Transverse colon (tissue), 4 donors: ENCODE measurements at regions not wholly inside any gene's neighbourhood (a gene's known extent, or its start where the extent isn't known, plus 50 kb on each side); places are given as distances from the start of the nearest gene placed in this dataset.

Experiments
- DNase-seq: peaks from one replicate; pipeline ENCODE4 v3.0.0-alpha.2; 2019
- H3K27ac ChIP-seq, 4 donors: fragments of 200-600 bp; sonication (generic); 2 replicates each; pipeline ENCODE4 v1.5.1; 2016 to 2018; ENCODE audit warnings: inconsistent platforms in 4 of 4
- H3K27me3 ChIP-seq: fragments of 200-600 bp; sonication (generic); 2 replicates; pipeline ENCODE4 v1.5.1; 2017; ENCODE audit warnings: inconsistent platforms
- H3K36me3 ChIP-seq, 4 donors: fragments of 200-600 bp; sonication (generic); 2 replicates each; pipeline ENCODE4 v1.5.1; 2017 to 2019; ENCODE audit warnings: inconsistent platforms in 4 of 4
- H3K4me1 ChIP-seq, 4 donors: fragments of 200-600 bp; sonication (generic); 2 replicates each; pipeline ENCODE4 v1.5.1; 2017 to 2020; ENCODE audit warnings: inconsistent platforms in 4 of 4
- H3K4me3 ChIP-seq, 4 donors: fragments of 200-600 bp; sonication (generic); 1 replicate in 1 of 4; 2 replicates in 3 of 4; pipeline versions ENCODE4 v1.5.1 to v1.6.1; 2017 to 2019; ENCODE audit warnings: inconsistent platforms in 4 of 4
- H3K9me3 ChIP-seq, 2 donors: fragments of 200-600 bp; sonication (generic); 2 replicates each; pipeline ENCODE4 v1.5.1; 2017 to 2019; ENCODE audit warnings: inconsistent platforms in 2 of 2
- CTCF ChIP-seq, 5 experiments: fragments of 200-600 bp in 3 of 5; fragments of 450-650 bp in 2 of 5; sonication (generic) in 3 of 5; IDR thresholded peaks; 1 replicate in 2 of 5; 2 replicates in 3 of 5; pipeline ENCODE4 v1.5.1; 2016 to 2017; ENCODE audit warnings: antibody characterized with exemption in 5 of 5, inconsistent platforms in 3 of 5, mild to moderate bottlenecking in 2 of 5, moderate library complexity in 1 of 5
- EP300 ChIP-seq: sonication (generic); formaldehyde crosslinking; IDR thresholded peaks from one replicate; pipeline ENCODE4 v1.6.1; 2017; ENCODE audit warnings: antibody characterized with exemption, low read depth
- POLR2A ChIP-seq: fragments of 450-650 bp; IDR thresholded peaks from one replicate; pipeline ENCODE4 v1.6.1; 2016; ENCODE audit warnings: antibody characterized with exemption, mild to moderate bottlenecking, moderate library complexity
- POLR2AphosphoS5 ChIP-seq, 3 donors: sonication (generic); formaldehyde crosslinking; IDR thresholded peaks; one replicate each; pipeline ENCODE4 v1.6.1; 2016; ENCODE audit warnings: antibody characterized with exemption in 3 of 3
- WGBS, 2 donors: methylation state at CpG; one replicate each; pipeline ENCODE4 v1.1.5; 2018; ENCODE audit warnings: low coverage in 1 of 2; 5-methylcytosine and 5-hydroxymethylcytosine counted together
- in situ Hi-C, 4 donors: fragments of 200-750 bp; cut with MboI; loops; one replicate each; pipeline versions ENCODE4 v1.15.0 to v1.15.1; 2017; ENCODE audit warnings: low sequenced_read_pairs in 3 of 4, low pct_ligation_motif_present in 1 of 4, low pct_unique_long_range_greater_than_20kb in 1 of 4
- intact Hi-C: fragments of 100-400 bp; cut with DNase I; formaldehyde crosslinking; loops from one replicate; pipeline ENCODE4 v1.15.1; 2023; ENCODE audit warnings: low total_unique reads

GRCh38 chr10:64637939-64638338 lies 1116.7 kb downstream of the REEP3 start:
- WGBS, 2 donors = 63% methylated on average over 1 of the region's 1 CpG; no CpG with 5 or more reads in 1 of the 2 donors
- H3K36me3 ChIP-seq = no peaks in the 10 kb centered on the region
- H3K27ac ChIP-seq = no peak overlapping the region
- no peaks in the 10 kb centered on the region for H3K9me3 ChIP-seq
- intact Hi-C loops (no loop called here), in situ Hi-C loops (no loop called here)
- H3K4me3 ChIP-seq = no peak overlapping the region
- no peaks in the 10 kb centered on the region for H3K27me3 ChIP-seq
- TF ChIP-seq POLR2AphosphoS5 (IDR thresholded peaks at IDR 0.05) (no peak), CTCF (IDR thresholded peaks at IDR 0.05) (no peak), EP300 (no peak), POLR2A (no peak)
- H3K4me1 ChIP-seq = no peaks in the 10 kb centered on the region
- DNase-seq = no peak

- H3K27ac ChIP-seq = no peak overlapping the region
- DNase-seq = no peak
- H3K36me3 ChIP-seq = no peaks in the 10 kb centered on the region
- no peak overlapping the region for H3K4me3 ChIP-seq
- 36 to 60% methylated on average over 2 to 3 of the region's 3 CpGs for WGBS, 2 donors
- in situ Hi-C loops = no loop called here
- H3K27me3 ChIP-seq = no peaks in the 10 kb centered on the region
- intact Hi-C loops = no loop called here
- H3K4me1 ChIP-seq = no peaks in the 10 kb centered on the region
- H3K9me3 ChIP-seq = no peaks in the 10 kb centered on the region
- TF ChIP-seq POLR2AphosphoS5 (IDR thresholded peaks at IDR 0.05) (no peak), CTCF (IDR thresholded peaks at IDR 0.05) (no peak), EP300 (no peak), POLR2A (no peak)
Measured at GRCh38 chr10:64648915-64649314, 1127.7 kb downstream of the REEP3 start.

- in situ Hi-C loops = no loop called here
- intact Hi-C loops = no loop called here
Measured at GRCh38 chr10:64658528-64658927, 1137.3 kb downstream of the REEP3 start.

GRCh38 chr10:64659311-64659710 lies 1138.1 kb downstream of the REEP3 start:
- H3K9me3 ChIP-seq = no peaks in the 10 kb centered on the region
- in situ Hi-C loops (no loop called here), intact Hi-C loops (no loop called here)
- no peak for TF ChIP-seq CTCF (IDR thresholded peaks at IDR 0.05)
- TF ChIP-seq POLR2A = no peak
- no peak for TF ChIP-seq EP300
- no peak for TF ChIP-seq POLR2AphosphoS5 (IDR thresholded peaks at IDR 0.05)
- H3K36me3 ChIP-seq = no peaks in the 10 kb centered on the region
- no peak overlapping the region for H3K27ac ChIP-seq
- WGBS, 2 donors = 77 to 88% methylated on average over 1 of the region's 1 CpG
- H3K4me3 ChIP-seq = no peak overlapping the region
- H3K4me1 ChIP-seq = no peaks in the 10 kb centered on the region
- no peaks in the 10 kb centered on the region for H3K27me3 ChIP-seq
- DNase-seq = no peak

More at GRCh38 chr10:64658528-64658927, 1137.3 kb downstream of the REEP3 start:
- Histone ChIP-seq H3K27me3 (no peaks in the 10 kb centered on the region), H3K9me3 (no peaks in the 10 kb centered on the region), H3K4me1 (no peaks in the 10 kb centered on the region), H3K27ac (no peak overlapping the region), H3K36me3 (no peaks in the 10 kb centered on the region), H3K4me3 (no peak overlapping the region)
- DNase-seq = no peak
- WGBS, 2 donors = 46% methylated on average over 2 of the region's 2 CpGs; no CpG with 5 or more reads in 1 of the 2 donors
- TF ChIP-seq POLR2A (no peak), POLR2AphosphoS5 (IDR thresholded peaks at IDR 0.05) (no peak)

- Histone ChIP-seq H3K9me3 (no peaks in the 10 kb centered on the region), H3K27ac (no peak overlapping the region), H3K4me3 (no peak overlapping the region), H3K27me3 (no peaks in the 10 kb centered on the region), H3K4me1 (no peaks in the 10 kb centered on the region), H3K36me3 (no peaks in the 10 kb centered on the region)
- intact Hi-C loops = no loop called here
- in situ Hi-C loops = no loop called here
- DNase-seq = no peak
- 96% methylated on average over 3 of the region's 3 CpGs; no CpG with 5 or more reads in 1 of the 2 donors for WGBS, 2 donors
- TF ChIP-seq POLR2A = no peak
- TF ChIP-seq EP300 = no peak
- TF ChIP-seq CTCF (IDR thresholded peaks at IDR 0.05) = no peak
- no peak for TF ChIP-seq POLR2AphosphoS5 (IDR thresholded peaks at IDR 0.05)
Measured at GRCh38 chr10:64682043-64682442, 1160.8 kb downstream of the REEP3 start.
